ENCODE measurements at regions not wholly inside any gene's neighbourhood (a gene's known extent, or its start where the extent isn't known, plus 50 kb on each side); places are given as distances from the start of the nearest gene placed in this dataset.

GRCh38 chr1:55928576-55928975 is 650.8 kb downstream of the PLPP3 start:
- no peaks in the 10 kb centered on the region for H3K36me3 ChIP-seq (replicated peaks)
- no peak overlapping the region for H3K4me3 ChIP-seq (ENCODE audit: low read depth, low read length)
- no peak for TF ChIP-seq CTCF (IDR thresholded peaks at IDR 0.05; ENCODE audit: low read depth, low read length, missing control alignments)
- in situ Hi-C loops (cut with HindIII; ENCODE audit: low pct_ligation_motif_present, low sequenced_read_pairs), result no loop called here
- no peak overlapping the region for H3K27ac ChIP-seq
- DNase-seq, result no peak
- no peaks in the 10 kb centered on the region for H3K27me3 ChIP-seq (replicated peaks)

DNA sequence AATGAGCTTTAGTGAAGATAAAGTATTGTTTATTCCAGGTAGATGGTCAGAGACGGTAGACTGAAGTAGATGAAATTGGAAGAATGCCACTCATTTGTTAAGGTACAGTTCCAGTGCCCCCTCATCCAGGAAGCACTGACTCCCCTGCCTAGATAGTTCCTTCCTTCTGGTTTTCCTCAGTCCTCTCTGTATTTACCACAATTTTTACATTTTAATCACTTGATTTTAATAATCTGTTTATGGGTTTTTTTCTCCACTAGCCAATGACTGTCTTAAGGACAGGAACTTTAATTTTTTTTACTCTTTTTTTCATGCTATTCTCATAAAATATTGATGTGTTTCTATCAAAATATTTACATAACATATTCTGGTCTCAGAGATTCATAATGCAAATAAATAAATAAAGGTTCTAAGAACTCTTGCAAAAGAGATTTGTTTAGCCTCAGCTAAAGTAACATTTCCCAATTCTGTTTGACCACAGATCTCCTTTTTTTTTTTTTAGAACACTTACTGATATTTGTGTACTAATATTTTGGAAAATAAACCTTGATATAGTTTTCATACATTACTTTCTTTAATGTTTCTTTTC is 651.6 kb downstream of the PLPP3 start:
- H3K27ac ChIP-seq, result no peak overlapping the region
- no peaks in the 10 kb centered on the region for H3K36me3 ChIP-seq (replicated peaks)
- TF ChIP-seq CTCF (IDR thresholded peaks at IDR 0.05; ENCODE audit: low read depth, low read length, missing control alignments), result no peak
- no peak for DNase-seq
- no peaks in the 10 kb centered on the region for H3K27me3 ChIP-seq (replicated peaks)
- in situ Hi-C loops (cut with HindIII; ENCODE audit: low pct_ligation_motif_present, low sequenced_read_pairs), result no loop called here
- no peak overlapping the region for H3K4me3 ChIP-seq (ENCODE audit: low read depth, low read length)

- DNase-seq, result no peak
- in situ Hi-C loops (cut with HindIII; ENCODE audit: low pct_ligation_motif_present, low sequenced_read_pairs), result no loop called here
- Histone ChIP-seq H3K27ac (no peak overlapping the region), H3K27me3 (replicated peaks) (no peaks in the 10 kb centered on the region), H3K4me3 (ENCODE audit: low read depth, low read length) (no peak overlapping the region), H3K36me3 (replicated peaks) (no peaks in the 10 kb centered on the region)
- TF ChIP-seq CTCF (IDR thresholded peaks at IDR 0.05; ENCODE audit: low read depth, low read length, missing control alignments), result no peak
Observed at GRCh38 chr1:55926906-55927471, 652.4 kb downstream of the PLPP3 start.

DNA sequence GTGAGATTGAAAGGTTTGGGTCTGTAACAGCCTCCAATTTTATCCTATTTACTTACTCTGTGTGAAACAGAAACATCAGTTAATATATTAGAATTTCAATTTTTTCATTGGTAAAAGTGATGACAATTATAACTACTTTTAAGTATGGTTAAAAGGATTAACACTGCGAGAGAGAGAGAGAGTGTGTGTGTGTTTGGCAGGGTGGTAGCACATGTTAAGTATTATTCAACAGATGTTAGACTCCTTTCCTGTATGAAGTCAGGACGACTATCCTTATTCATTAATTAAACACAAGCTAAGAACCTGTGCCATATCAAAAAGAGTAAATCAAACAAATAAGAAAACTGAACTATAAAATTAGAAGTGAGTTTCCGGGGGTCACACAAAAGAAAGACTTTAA is 662.5 kb downstream of the PLPP3 start:
- in situ Hi-C loops (cut with HindIII; ENCODE audit: low pct_ligation_motif_present, low sequenced_read_pairs), result no loop called here
- Histone ChIP-seq H3K27me3 (replicated peaks) (no peaks in the 10 kb centered on the region), H3K36me3 (replicated peaks) (no peaks in the 10 kb centered on the region), H3K4me3 (ENCODE audit: low read depth, low read length) (no peak overlapping the region), H3K27ac (no peak overlapping the region)
- no peak for DNase-seq
- no peak for TF ChIP-seq CTCF (IDR thresholded peaks at IDR 0.05; ENCODE audit: low read depth, low read length, missing control alignments)

DNA sequence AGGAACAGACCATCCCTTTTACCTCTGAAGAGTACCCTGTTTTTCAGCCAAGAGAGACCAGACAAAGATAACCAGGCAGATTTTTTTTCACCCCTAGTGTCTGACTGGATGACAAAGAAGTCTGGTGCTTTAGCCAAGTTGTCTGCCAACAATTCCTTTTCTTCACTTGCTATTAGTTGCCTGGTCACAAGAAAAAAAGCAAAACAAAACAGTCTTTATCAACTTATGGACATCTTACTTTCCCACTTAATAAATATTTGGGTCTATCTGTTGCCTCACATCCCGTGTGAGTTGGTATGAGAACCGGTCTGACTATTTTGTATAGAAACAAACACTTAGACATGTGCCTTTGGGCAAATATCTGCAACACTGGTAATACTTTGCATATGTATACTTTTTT is 662.9 kb downstream of the PLPP3 start:
- no peak overlapping the region for H3K27ac ChIP-seq
- no peak for TF ChIP-seq CTCF (IDR thresholded peaks at IDR 0.05; ENCODE audit: low read depth, low read length, missing control alignments)
- in situ Hi-C loops (cut with HindIII; ENCODE audit: low pct_ligation_motif_present, low sequenced_read_pairs), result no loop called here
- DNase-seq, result peak; percentile 67
- no peak overlapping the region for H3K4me3 ChIP-seq (ENCODE audit: low read depth, low read length)
- H3K27me3 ChIP-seq (replicated peaks), result no peaks in the 10 kb centered on the region
- no peaks in the 10 kb centered on the region for H3K36me3 ChIP-seq (replicated peaks)

GRCh38 chr1:55913565-55913964 is 665.8 kb downstream of the PLPP3 start:
- Histone ChIP-seq H3K27ac (no peak overlapping the region), H3K4me3 (ENCODE audit: low read depth, low read length) (no peak overlapping the region), H3K36me3 (replicated peaks) (no peaks in the 10 kb centered on the region), H3K27me3 (replicated peaks) (no peaks in the 10 kb centered on the region)
- in situ Hi-C loops (cut with HindIII; ENCODE audit: low pct_ligation_motif_present, low sequenced_read_pairs), result no loop called here
- no peak for TF ChIP-seq CTCF (IDR thresholded peaks at IDR 0.05; ENCODE audit: low read depth, low read length, missing control alignments)
- DNase-seq, result no peak
